ENCODE measurements at regions not wholly inside any gene's neighbourhood (a gene's known extent, or its start where the extent isn't known, plus 50 kb on each side); places are given as distances from the start of the nearest gene placed in this dataset.
A peak's percentile ranks its signal among the peaks of the same experiment; 100 is the strongest.
"Not testable (repeated sequence)": the region's sequence is repeated elsewhere in the genome, so short reads cannot be mapped to it uniquely, and the experiment has no call there.

DNA sequence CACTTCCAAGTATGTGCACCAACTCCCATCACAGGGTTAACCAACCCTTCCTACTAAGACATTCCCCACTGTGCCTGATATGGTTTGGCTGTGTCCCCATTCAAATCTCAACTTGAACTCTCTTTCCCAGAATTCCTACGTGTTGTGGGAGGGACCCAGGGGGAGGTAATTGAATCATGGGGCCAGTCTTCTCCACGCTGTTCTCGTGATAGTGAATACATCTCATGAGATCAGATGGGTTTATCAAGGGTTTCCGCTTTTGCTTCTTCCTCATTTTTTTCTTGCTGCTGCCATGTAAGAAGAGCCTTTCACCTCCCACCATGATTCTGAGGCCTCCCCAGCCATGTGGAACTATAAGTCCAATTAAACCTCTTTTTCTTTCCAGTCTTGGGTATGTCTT, 681.8 kb upstream of the TBX3 start:
- TF ChIP-seq TAF1 (IDR thresholded peaks at IDR 0.05; ENCODE audit: control insufficient read depth, extremely low read depth, insufficient read depth, low read length, severe bottlenecking); L3MBTL2 (IDR thresholded peaks at IDR 0.05); SMC3 (conservative IDR thresholded peaks at IDR 0.05; ENCODE audit: insufficient read depth, low read depth, low read length); LEF1 (IDR thresholded peaks at IDR 0.05); NR3C1 (CRISPR knock-in tag; IDR thresholded peaks at IDR 0.05); SRF (CRISPR knock-in tag; IDR thresholded peaks at IDR 0.05); REST (IDR thresholded peaks at IDR 0.05; ENCODE audit: borderline replicate concordance); REST (CRISPR knock-in tag; IDR thresholded peaks at IDR 0.05; ENCODE audit: low read depth); USF1 (CRISPR knock-in tag; IDR thresholded peaks at IDR 0.05): not testable (repeated sequence)
- TF ChIP-seq, protein P1, sequence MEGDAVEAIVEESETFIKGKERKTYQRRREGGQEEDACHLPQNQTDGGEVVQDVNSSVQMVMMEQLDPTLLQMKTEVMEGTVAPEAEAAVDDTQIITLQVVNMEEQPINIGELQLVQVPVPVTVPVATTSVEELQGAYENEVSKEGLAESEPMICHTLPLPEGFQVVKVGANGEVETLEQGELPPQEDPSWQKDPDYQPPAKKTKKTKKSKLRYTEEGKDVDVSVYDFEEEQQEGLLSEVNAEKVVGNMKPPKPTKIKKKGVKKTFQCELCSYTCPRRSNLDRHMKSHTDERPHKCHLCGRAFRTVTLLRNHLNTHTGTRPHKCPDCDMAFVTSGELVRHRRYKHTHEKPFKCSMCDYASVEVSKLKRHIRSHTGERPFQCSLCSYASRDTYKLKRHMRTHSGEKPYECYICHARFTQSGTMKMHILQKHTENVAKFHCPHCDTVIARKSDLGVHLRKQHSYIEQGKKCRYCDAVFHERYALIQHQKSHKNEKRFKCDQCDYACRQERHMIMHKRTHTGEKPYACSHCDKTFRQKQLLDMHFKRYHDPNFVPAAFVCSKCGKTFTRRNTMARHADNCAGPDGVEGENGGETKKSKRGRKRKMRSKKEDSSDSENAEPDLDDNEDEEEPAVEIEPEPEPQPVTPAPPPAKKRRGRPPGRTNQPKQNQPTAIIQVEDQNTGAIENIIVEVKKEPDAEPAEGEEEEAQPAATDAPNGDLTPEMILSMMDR (IDR thresholded peaks at IDR 0.05 in 2 of 3, conservative IDR thresholded peaks at IDR 0.05 in 1 of 3; ENCODE audit: insufficient read depth in 2 of 3, low read depth in 1 of 3, low read length in 3 of 3) = not testable (repeated sequence)
- peak; percentile 55 for TF ChIP-seq HCFC1 (IDR thresholded peaks at IDR 0.05; ENCODE audit: low read depth, low read length)

Measured in K562 (cell line).